Coronary artery (tissue), 2 donors: ENCODE measurements at regions not wholly inside any gene's neighbourhood (a gene's known extent, or its start where the extent isn't known, plus 50 kb on each side); places are given as distances from the start of the nearest gene placed in this dataset.

ENCODE experiments used
- DNase-seq: peaks from one replicate; pipeline ENCODE4 v3.0.0-alpha.2; 2017; ENCODE audit warnings: low spot score
- H3K27ac ChIP-seq, 2 donors: fragments of 200-600 bp; sonication (generic); one replicate each; pipeline ENCODE4 v1.5.1; 2016 to 2019
- H3K4me3 ChIP-seq: fragments of 200-600 bp; sonication (generic); 2 replicates; pipeline ENCODE4 v1.5.1; 2016; ENCODE audit warnings: mild to moderate bottlenecking, moderate library complexity
- TF ChIP-seq, protein P1 (sequence below): fragments of 200-600 bp; sonication (generic); IDR thresholded peaks from one replicate; pipeline ENCODE4 v1.5.1; 2019; ENCODE audit warnings: antibody characterized with exemption

- Histone ChIP-seq H3K27ac (no peak overlapping the region), H3K4me3 (no peak overlapping the region)
- DNase-seq: no peak
- TF ChIP-seq, protein P1, sequence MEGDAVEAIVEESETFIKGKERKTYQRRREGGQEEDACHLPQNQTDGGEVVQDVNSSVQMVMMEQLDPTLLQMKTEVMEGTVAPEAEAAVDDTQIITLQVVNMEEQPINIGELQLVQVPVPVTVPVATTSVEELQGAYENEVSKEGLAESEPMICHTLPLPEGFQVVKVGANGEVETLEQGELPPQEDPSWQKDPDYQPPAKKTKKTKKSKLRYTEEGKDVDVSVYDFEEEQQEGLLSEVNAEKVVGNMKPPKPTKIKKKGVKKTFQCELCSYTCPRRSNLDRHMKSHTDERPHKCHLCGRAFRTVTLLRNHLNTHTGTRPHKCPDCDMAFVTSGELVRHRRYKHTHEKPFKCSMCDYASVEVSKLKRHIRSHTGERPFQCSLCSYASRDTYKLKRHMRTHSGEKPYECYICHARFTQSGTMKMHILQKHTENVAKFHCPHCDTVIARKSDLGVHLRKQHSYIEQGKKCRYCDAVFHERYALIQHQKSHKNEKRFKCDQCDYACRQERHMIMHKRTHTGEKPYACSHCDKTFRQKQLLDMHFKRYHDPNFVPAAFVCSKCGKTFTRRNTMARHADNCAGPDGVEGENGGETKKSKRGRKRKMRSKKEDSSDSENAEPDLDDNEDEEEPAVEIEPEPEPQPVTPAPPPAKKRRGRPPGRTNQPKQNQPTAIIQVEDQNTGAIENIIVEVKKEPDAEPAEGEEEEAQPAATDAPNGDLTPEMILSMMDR: no peak
These were observed 201.6 kb downstream of the BMP7 start for GRCh38 chr20:57064836-57065235.

- no peak overlapping the region for H3K27ac ChIP-seq
- TF ChIP-seq, protein P1: no peak
- H3K4me3 ChIP-seq: no peak overlapping the region
- no peak for DNase-seq
These were observed 200.8 kb downstream of the BMP7 start for GRCh38 chr20:57065646-57066045.

- no peak for DNase-seq
- Histone ChIP-seq H3K27ac (no peak overlapping the region), H3K4me3 (no peak overlapping the region)
- TF ChIP-seq, protein P1: no peak
These were observed 200.1 kb downstream of the BMP7 start for GRCh38 chr20:57066126-57066900.

- H3K4me3 ChIP-seq: no peak overlapping the region
- TF ChIP-seq, protein P1: no peak
- no peak for DNase-seq
These were observed 197.0 kb downstream of the BMP7 start for GRCh38 chr20:57069442-57069841.

GRCh38 chr20:57070296-57070695, 196.1 kb downstream of the BMP7 start:
- DNase-seq: no peak
- H3K4me3 ChIP-seq: no peak overlapping the region
- H3K27ac ChIP-seq: no peak overlapping the region
- TF ChIP-seq, protein P1: no peak

More at GRCh38 chr20:57069442-57069841, 197.0 kb downstream of the BMP7 start:
- H3K27ac ChIP-seq: no peak overlapping the region

GRCh38 chr20:57071283-57071731, 195.1 kb downstream of the BMP7 start:
- DNase-seq: no peak
- Histone ChIP-seq H3K4me3 (no peak overlapping the region), H3K27ac (no peak overlapping the region)
- TF ChIP-seq, protein P1: no peak

GRCh38 chr20:57071954-57072583, 194.4 kb downstream of the BMP7 start:
- no peak for DNase-seq
- no peak overlapping the region for H3K27ac ChIP-seq
- TF ChIP-seq, protein P1: no peak
- H3K4me3 ChIP-seq: no peak overlapping the region
